HG03521 (cell line): ENCODE measurements at regions not wholly inside any gene's neighbourhood (a gene's known extent, or its start where the extent isn't known, plus 50 kb on each side); places are given as distances from the start of the nearest gene placed in this dataset.

Experiments
- ATAC-seq: cut with Tn5 transposase; IDR thresholded peaks from one replicate; pipeline ENCODE4 v1.9.1; 2021; ENCODE audit warnings: mild to moderate bottlenecking, moderate library complexity; ENCODE audit not compliant: unreplicated experiment

DNA sequence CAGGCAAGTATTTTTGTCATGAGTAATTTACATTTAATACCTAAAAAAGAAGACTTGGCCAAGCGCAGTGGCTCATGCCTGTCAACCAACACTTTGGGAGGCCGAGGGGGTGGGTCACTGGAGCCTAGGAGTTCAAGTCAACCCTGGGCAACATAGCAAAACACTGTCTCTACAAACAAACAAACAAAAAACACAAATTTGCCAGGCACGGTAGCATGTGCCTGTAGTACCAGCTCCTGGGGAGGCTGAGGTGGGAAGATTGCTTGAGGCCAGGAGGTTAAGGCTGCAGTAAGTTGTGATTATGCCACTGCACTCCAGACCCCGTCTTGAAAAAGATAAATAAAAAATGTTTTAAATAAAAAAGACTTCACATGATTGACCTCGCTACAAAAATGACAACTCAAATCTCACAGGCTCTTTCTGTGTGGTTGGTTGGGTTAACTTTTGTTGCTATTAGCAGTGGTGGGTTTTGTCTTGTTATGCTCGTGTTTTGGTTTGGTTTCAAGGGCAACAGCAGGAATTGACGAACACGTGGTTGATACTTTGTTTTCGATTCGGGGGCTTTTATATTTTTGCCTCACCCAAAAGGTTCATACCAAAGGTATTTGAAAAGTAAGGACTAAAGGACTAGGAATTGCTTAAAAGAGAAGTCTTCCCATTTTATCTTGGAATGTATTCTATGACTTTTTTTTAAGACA lies 227.2 kb upstream of the MKLN1 start:
- no peak for ATAC-seq

DNA sequence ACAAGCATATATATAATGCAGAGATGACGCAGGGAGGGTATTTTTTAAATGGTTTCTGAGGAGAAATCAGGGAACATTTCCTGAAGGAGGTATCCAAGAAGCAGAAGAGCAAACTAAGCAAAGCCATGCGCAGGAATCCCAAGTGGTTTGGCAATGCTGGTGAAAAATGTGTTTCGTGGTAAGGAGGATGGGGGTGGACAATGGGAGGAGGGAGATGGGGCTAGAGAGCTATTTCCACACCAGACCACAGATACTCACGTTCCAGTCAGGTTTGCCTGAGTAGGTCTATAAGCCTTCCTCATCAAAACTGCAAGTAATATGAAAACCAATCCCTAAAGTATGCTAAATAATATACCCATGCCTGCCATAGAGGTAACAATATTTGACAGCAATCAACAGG lies 223.7 kb upstream of the MKLN1 start:
- no peak for ATAC-seq

DNA sequence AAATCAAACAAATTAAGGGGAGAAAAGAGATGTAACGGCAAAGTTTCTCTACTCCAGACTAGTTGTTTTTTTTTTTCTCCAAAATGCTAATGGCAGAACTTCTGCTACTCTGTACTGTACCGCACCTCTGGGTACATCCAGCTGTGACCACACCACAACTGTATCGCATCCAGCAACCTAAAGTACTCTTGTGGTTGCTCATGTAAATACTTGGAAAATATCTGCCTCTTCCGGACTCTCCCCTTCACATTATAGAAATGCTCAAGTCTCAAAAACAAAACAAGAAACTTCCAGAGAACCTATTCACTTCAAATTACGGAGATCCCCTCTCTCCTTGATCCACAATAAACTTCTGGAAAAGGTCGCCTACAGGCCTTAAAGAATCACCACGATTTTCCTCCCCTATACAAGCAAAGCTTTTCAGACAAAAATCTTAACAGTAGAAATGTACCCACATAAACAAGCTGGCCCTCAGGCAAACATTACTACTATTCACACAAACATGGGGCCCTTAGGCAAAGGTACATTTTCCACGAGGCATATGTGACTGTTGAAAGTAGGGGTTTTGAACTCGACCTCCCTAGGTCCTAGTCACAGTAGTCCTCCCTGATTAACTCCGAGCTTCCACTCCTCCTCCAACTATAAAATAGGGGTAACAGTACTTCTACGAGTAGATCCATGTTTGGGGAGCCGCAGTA lies 222.9 kb upstream of the MKLN1 start:
- ATAC-seq = no peak

DNA sequence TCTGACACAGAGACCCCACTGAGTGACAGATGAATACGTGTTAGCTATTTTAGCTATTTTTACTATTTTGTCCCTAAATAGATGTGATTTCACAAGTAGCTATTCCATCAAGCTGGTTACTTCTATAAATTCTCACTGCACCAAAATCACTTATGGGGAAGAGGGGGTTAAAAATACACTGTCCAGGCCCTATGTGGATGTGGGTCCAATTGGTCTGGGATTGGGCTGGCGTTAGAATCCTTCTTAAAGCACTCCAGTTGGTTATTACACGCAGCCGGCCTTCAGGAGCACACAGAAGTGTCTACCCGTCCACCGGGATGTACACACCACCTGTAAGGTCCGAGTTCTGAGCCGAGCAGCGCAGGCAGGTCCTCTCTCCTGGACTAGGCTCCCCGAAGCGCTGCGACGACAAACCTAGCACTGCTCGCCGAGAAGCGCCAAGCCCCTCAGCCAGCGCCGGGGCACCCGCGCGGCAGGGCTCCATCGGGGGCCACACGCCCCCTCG lies 222.3 kb upstream of the MKLN1 start:
- ATAC-seq = no peak

DNA sequence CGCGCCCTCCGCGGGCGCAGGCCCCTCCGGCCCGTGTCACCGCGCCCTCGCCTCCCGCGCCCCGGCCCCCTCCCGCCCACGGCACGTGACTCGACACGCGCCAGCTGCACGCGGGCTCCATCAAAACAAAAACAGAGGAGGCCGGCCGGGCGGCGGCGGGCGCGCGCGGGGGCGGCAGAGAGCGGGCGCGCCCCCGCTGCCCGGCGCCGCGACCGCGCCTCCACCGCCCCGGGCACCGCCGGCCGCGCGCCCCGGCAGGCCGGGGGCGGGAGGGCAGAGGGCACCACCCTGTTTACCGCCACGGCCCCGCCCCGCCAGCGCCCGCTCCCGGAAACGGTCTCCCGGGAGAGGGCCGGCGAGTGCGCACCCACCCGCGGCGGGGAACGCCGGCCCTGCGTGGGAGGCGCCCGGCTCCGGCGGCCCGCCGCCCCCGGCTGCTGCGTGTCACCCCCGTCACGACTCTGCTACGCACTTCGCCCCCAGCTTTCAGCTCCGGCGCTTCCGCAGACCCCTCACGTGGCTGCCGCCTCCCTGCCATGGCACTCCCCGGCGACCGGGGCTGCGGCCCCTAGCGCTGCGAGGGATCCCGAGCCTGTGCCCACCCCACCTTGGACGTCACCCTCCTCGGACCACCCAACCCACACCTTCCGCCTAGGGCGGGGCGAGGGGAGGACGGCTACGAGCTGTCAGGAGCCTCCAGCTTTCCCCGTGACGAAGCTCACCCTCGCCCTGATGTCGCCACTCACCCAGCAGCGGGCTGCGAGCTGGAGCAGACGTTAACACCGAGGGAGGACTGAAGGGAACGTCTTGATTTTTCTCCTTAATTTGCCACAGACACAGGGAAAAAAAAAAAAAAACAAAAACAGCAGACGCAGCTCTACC lies 221.6 kb upstream of the MKLN1 start:
- peak; percentile 35 for ATAC-seq

DNA sequence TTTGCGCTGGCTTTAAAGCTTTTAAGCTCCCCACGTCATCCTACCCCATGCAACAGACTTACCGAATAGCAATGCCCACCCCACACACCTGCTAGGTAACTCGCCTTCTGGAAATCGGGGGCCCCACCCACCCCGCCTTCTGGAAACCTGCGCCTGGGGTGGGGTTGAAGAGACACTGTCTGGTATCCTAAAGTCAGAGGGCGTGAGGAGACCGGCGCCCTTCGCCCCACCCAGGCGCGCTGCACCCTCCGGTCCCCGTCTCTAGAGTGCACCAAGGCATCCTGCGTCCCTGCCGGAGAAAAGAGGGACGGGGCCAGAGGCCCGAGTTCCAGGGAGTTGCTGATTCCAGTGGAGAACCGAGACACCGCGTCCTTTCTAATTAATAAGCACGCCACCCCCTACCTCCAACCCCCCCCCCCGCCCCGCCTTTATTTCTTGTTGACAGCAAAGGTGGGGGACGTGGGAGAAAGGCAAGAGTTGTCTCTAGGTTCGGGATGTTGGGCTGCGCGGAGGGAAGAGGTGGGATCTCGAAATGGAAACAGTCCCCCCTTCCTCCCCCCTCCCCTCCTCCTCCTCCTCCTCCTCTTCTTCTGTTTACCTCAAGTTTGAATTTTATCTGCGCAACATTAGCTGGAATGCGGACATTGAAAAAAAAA lies 220.9 kb upstream of the MKLN1 start:
- no peak for ATAC-seq

DNA sequence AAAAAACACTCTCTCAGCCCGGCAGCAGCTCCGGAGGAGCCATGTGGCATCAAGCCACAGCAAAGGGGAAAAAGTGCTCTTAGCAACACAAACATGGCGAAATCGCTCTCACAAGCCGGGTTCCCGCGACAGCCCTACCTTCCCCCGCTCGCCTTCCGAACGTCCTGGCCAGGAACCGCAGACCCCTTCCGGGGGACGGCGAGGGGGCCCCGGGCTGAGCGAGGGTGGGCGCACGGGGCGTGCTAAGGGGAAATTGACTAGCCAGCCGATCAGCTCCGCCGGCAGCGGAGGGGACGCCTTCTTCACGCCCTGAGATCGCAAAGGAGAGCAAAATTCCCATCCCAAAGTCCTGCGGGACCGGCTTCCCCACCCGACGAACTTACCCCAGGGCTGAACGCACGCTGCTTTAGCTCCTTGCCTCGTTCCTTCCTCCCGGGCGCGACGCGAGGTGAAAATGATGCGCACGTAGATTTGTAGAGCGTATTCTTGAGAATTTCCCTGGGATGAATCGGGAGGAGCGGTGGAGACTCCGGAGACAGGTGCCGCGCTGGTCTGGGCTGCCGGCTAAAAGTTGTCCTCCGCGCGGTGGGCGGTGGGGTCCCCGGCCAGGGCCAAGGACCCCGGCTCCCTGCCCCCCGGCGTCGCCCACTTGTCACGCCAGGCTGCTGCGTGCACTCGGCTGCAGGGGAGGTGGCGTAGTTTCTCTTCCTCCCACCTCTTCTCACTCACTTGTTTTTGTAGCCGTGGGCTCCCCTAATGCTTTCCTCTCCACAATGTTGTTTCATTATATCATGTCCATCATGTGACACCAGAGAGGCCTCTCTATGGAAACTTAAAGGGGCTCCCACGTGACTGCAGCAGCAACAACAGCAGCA lies 220.1 kb upstream of the MKLN1 start:
- ATAC-seq = peak; percentile 34

DNA sequence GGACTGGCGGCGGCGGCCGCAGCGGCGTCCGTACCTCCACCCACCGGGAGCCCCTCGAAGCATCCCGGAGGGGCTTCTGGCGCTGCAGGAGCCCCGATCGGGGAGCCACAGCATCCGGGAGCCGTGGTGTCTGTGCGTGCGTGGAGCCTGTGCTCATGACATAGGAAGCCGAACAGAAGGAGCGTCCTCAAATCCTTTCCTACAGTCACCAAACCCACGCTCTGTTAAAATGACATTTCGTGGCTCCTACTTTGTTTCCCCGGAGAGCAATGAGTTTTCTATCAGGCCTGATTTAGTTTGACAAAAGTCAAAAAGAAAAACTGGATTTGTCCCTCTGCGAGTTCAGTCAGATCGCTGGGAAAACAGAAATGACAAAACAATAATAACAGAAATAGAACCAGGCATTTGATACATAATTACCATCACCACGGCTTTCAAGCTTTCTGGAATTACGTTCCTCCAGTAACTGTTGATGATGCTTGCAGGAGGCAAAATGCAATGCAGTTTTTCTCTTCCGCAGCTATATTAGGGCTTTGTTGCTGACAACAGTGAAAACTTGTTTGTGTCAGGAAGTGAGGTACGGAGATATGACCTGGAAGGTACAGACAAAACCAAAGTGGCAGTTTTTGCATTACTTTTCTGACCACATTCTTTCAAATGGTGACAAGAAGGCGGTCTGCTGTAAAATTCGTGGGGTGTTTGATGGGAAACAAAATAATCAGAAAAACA lies 219.3 kb upstream of the MKLN1 start:
- no peak for ATAC-seq

DNA sequence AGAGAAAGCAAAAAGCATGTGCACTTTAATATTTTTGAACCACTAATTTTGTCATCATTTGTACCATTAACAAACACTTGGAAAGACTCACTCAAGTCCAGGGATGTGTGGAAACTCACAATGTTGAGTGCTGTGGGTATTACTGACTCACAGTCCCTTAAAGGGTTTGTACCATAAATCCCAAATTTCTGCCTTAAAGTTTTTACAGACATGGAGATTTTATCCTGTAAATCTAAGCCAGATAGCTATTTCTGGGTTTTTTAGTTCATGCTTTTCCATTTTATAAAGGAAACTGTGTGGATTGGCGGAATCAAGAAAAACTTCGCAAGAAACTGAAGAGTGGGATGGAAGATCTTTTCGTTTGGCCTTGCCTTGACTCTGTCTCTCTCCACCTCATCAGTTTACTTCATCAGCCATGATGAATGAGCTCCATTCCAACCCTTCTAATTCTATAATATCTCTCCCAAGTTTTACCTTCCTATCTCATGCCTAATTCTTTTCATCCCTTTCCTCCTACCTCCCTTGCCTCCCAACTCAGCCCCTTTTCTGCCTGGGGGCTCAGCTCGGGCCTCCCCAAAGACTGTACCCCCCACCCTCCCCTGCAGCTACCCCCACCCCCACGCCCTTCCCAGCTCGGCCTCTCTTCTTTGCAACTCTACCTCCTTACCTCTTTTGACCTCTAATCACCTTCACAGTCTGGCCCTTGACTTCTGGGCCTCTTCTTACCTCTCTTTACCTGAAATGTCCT lies 218.5 kb upstream of the MKLN1 start:
- no peak for ATAC-seq

DNA sequence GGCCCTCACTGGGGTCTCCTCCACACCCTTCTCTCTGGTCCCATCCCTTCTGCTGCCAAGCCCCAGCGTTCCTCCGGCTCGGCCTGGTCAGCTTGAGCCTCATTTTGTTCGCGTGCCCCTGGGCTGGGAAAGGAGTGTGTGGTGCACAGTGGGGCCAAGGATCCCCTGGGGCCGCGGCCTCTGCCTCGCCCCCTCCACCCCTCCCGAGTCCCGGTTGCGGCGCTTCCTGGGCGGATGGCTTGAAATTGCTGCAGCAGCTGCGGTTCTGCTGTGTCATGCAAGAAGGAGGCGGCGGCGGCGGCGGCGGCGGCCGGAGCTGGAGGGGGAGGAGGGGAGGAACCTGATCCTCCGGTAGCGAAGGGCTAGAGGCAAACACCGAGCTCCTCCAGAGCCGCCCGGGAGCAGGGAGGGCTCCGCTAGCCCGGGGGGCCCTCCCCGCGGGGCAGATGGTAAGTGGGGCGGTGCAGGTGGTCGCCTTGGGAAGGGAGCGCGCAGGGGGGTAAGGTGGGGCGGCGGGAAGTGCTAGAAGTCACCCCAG lies 217.8 kb upstream of the MKLN1 start:
- no peak for ATAC-seq

DNA sequence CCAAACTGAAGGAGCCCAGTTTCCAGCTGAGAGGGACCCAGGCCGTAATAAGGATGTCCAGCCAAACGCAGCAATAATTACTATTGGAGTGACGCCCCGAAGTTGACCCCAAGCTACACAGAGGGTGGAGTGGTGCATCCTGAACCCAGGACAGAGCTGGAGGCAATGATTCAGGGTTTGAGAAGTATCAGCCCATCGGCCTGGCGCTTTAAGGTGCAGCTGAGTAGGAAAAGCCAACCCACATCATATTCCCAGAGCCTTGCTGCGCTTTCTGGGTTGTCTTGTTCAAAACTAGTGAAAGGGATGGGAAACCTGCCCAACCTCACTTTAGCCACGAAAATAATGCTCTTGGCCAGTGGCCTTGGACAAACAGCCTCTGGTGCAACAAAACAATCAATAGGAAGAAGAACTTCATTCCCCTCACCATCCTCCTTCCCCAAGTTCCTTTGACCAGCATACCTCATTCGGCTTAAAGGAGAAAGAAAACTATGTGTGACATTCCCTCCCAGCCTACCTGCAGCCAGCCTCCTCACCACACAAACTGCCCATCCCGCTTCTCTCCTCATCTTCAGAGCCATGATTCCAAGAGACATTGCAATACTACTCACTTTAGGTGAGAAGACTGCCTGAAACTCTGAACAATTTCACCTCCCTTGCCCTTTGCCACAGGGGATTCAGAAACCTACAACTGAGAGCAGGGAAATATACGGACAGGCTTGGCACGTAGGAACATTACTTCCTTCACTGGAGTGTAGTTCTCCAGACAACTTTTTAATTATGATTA lies 217.2 kb upstream of the MKLN1 start:
- no peak for ATAC-seq

DNA sequence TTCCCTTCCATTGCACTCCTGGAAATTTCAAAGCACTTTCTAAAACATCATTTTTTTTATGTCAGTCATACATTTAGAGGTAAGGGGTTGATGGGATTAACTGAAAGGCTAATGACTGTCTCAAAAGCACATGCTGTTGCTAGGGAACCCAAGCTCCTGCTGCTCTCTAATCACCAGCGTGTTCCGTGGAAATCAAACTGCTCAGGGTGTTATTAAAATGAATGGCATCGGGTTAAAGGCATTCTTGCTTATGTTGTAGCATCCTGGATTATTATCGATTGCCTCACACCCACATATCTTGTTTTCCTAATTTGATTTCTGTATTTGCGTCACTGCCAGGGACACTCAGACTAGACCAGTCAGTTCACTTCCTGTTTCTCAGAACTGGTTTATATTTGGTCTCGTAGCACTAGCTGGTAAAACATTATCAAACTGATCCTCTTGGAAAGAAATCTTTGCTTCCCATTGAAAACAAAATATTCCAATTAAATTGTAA lies 216.5 kb upstream of the MKLN1 start:
- no peak for ATAC-seq

DNA sequence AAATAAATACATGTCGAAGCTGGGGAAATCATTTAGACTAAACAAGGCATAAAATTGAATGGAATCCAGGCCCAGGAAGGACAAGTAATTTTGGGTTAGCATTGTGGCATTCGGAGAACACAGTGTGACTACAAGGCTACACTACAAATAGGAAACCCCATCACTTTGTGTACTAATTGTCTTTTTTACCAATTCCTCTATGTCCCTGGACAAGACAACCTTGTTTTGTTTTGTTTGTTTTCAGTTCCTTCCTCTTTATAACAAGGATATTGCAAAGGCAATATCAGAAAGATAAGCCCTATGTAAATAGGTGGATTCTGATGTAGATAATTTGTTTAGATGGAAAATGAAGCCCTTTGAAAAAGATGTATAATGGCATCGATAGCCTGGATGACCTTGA lies 215.9 kb upstream of the MKLN1 start:
- no peak for ATAC-seq

DNA sequence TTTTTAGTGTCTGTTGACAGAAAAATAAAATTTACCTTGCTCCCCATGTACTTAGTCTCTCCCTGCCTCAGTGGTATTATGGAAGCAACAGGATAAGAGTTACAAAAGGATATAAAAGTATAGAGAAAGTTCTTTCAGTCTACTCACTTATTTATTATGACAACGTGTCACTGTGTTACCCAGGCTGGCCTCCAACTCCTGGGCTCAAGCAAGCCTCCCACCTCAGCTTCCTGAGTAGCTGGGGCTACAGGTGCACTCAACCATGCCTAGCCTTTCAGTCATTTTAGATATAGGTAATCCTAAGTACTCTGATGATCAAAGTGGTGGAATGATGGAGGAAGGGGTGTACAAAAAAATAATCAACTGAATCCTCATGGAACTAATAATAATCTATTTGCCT lies 215.2 kb upstream of the MKLN1 start:
- ATAC-seq = no peak

DNA sequence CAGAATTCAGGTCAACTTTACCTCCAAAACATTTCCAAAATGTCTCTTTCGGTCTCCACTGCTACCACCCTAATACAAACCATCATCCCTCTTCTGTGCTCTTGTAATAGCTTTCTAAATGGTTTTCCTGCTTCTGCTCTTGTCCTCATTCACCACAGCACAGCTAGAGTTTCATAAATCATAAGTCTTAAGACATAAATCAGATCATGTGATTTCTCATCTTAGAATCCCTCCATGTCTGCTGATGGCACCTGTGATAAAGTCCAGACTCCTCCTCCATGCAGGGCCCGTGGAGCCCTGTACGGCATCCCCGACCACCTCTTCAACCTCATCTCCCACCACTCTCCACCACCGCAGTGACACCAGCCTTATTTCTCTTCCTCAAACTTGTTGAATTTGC lies 212.3 kb upstream of the MKLN1 start:
- ATAC-seq = no peak

DNA sequence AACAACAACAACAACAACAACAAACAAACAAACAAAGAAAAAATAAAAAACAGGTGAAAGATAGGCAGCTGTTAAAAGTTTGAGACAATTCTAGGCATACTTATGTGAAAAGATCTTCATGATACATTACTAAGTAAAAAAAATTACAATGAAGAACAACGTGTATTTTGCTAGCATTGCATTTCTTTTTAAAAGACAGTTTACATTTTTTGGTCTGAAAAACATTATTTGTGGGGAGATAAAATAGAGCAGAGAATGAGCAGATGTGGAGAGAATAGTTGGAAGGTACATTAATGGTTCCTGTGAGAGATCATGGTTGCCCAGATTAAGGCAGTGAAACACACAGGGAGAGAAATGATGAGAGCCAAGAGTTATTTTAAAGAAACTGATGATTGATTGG lies 210.2 kb upstream of the MKLN1 start:
- ATAC-seq = no peak

DNA sequence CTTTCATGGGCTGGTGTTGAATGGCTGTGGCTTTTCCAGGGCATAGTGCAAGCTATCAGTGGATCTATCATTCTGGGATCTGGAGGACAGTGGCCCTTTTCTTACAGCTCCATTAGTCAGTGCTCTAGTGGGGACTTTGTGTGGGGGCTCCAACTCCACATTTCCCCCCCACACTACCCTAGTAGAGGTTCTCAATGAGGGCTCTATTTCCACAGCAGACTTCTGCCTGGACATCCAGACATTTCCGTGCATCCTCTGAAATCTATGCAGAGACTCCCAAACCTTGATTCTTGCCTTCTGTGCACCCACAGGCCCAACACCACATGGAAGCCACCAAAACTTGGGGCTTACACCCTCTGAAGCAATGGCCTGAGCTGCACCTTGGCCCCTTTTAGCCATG lies 208.3 kb upstream of the MKLN1 start:
- ATAC-seq = no peak

DNA sequence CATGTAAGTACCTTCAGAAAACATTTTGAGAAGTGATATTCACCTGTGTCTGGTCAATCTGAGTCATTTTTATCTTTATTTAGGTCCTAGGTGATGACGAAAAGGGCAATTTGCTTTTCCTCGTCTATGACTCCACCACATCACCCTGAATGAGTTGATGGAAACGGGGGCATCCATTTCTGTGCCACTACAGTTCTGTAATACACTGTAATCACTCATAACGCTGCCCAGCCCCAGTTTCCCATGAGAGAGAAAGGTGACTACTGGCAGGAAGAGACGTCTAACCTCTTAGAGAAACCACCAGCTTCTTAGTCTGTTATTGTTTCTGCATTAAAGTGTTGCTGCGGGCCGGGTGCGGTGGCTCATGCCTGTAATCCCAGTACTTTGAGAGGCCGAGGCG lies 205.3 kb upstream of the MKLN1 start:
- ATAC-seq = no peak
